Peyer's patch (tissue), 4 donors: ENCODE measurements at regions not wholly inside any gene's neighbourhood (a gene's known extent, or its start where the extent isn't known, plus 50 kb on each side); places are given as distances from the start of the nearest gene placed in this dataset.

Source experiments
- POLR2A ChIP-seq, 2 donors: fragments of 450-650 bp; IDR thresholded peaks; one replicate each; pipeline ENCODE4 v1.5.1; 2017; ENCODE audit warnings: antibody characterized with exemption in 2 of 2, mild to moderate bottlenecking in 2 of 2, moderate library complexity in 2 of 2
- TF ChIP-seq, protein P1 (sequence below), 6 experiments: fragments of 450-650 bp in 4 of 6; fragments of 200-600 bp in 2 of 6; sonication (generic) in 1 of 6; IDR thresholded peaks; one replicate each; pipeline ENCODE4 v1.5.1; 2017 to 2019; ENCODE audit warnings: antibody characterized with exemption in 6 of 6, mild to moderate bottlenecking in 3 of 6, moderate library complexity in 1 of 6

DNA sequence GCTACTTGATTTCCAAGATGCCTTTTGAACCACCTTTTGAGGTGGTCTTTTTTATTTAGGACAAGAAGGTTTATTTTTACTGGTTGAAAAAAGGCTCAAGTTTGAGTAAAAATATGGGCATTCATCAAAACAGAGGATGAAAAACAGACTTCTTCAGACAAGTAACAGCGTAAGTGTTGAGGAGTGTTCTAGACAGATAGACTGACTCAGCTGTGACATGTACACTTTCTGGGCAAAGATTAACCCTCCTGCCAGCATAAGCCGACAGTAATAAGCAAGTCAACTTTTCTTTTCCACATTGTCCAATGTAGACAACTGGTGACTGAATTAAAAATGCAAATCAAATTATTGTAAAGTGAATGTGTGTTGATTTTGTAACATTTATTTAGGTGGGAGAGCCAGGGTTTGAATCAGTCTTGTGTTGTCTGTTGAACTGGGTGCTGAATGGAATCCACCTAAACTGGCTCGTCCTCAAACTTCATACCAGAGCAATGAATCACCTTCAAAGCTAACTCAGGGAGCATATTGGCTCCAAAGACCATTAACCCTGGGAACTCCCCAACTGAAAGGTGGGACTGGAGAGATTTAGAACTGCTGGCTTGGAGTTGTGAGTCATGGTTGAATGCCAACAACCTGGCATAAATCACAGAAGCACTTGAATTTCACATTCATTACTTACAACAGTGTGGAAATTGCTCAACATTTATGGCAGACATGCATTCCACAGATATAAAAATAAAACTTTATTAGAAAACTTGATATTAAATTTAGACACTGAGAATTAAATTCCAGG is 377.0 kb downstream of the ETS1 start:
- TF ChIP-seq, protein P1, sequence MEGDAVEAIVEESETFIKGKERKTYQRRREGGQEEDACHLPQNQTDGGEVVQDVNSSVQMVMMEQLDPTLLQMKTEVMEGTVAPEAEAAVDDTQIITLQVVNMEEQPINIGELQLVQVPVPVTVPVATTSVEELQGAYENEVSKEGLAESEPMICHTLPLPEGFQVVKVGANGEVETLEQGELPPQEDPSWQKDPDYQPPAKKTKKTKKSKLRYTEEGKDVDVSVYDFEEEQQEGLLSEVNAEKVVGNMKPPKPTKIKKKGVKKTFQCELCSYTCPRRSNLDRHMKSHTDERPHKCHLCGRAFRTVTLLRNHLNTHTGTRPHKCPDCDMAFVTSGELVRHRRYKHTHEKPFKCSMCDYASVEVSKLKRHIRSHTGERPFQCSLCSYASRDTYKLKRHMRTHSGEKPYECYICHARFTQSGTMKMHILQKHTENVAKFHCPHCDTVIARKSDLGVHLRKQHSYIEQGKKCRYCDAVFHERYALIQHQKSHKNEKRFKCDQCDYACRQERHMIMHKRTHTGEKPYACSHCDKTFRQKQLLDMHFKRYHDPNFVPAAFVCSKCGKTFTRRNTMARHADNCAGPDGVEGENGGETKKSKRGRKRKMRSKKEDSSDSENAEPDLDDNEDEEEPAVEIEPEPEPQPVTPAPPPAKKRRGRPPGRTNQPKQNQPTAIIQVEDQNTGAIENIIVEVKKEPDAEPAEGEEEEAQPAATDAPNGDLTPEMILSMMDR (IDR thresholded peaks at IDR 0.05): no peak
- no peak for TF ChIP-seq POLR2A (IDR thresholded peaks at IDR 0.05)
